Effector memory CD8-positive, alpha-beta T cell (primary cell): ENCODE measurements at regions not wholly inside any gene's neighbourhood (a gene's known extent, or its start where the extent isn't known, plus 50 kb on each side); places are given as distances from the start of the nearest gene placed in this dataset.

Experiments used
- ATAC-seq: fragments of 150-1000 bp; cut with Tn5 transposase; replicated peaks from 2 replicates; pipeline ENCODE4 v1.10.0; 2021; ENCODE audit warnings: mild to moderate bottlenecking, moderate library complexity
- DNase-seq, 3 experiments: peaks; one replicate each; pipeline ENCODE4 v3.0.0; 2021
- H3K27ac Mint-ChIP-seq, 2 donors: one replicate each; pipeline ENCODE4 v1.8.0; 2022; ENCODE audit warnings: mild to moderate bottlenecking in 2 of 2, mixed read lengths in 2 of 2, moderate library complexity in 2 of 2
- H3K27me3 Mint-ChIP-seq, 2 donors: one replicate each; pipeline ENCODE4 v1.8.0; 2022; ENCODE audit warnings: mixed read lengths in 2 of 2
- H3K36me3 Mint-ChIP-seq: one replicate; pipeline ENCODE4 v1.8.0; 2022; ENCODE audit warnings: mild to moderate bottlenecking, moderate library complexity, mixed read lengths; ENCODE audit not compliant: insufficient read depth
- H3K4me1 Mint-ChIP-seq, 2 donors: one replicate each; pipeline ENCODE4 v1.8.0; 2022; ENCODE audit warnings: low read depth in 2 of 2, mixed read lengths in 2 of 2
- H3K4me3 Mint-ChIP-seq, 2 donors: one replicate each; pipeline ENCODE4 v1.8.0; 2022; ENCODE audit warnings: mild to moderate bottlenecking in 2 of 2, mixed read lengths in 2 of 2, moderate library complexity in 2 of 2
- H3K9me3 Mint-ChIP-seq, 2 donors: one replicate each; pipeline ENCODE4 v1.8.0; 2022; ENCODE audit warnings: mixed read lengths in 2 of 2

DNA sequence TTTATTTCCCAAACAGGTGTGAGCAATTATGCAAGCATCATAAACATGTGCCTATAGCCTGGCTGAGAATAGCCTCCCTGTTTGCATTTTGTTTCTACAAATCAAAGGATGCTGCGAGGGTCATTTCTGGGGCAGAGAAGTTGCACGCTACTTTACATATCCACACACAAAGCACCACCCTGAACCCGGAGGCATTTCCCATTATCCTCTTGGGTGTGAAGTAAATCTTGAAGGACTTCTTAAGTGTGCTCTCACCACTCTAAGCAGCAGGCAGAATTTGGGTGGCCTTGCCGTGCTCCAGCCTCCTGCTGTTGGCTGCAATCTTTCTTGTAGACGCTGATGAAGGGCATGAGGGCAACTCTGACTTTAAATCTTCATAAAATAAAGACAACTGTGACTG lies 124.0 kb upstream of the TLE4 start:
- peaks cover 0 to 2% of the 10 kb centered on the region in 2 donors for H3K9me3 Mint-ChIP-seq
- DNase-seq: no peak
- H3K4me3 Mint-ChIP-seq: no peak overlapping the region
- H3K27me3 Mint-ChIP-seq: no peaks in the 10 kb centered on the region
- ATAC-seq: no peak
- H3K36me3 Mint-ChIP-seq: no peaks in the 10 kb centered on the region
- no peak overlapping the region for H3K27ac Mint-ChIP-seq
- no peaks in the 10 kb centered on the region for H3K4me1 Mint-ChIP-seq

DNA sequence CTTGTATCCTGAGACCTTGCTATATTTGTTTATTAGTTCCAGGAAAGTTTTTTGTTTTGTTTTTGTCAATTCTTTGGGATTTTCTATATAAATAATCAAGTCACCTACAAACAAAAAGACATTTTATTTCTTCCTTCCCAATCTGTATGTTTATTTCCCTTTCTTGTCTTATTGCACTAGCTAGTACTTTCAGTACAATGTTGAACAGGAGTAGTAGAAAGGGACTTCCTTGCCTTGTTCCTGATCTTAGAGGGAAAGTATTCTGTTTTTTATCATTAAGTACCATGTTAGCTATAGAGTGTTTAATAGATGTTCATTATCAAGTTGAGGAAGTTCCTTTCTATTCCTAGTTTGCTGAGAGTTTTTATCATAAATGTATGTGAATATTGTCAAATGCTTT lies 119.5 kb upstream of the TLE4 start:
- H3K36me3 Mint-ChIP-seq: no peaks in the 10 kb centered on the region
- no peak for ATAC-seq
- no peaks in the 10 kb centered on the region for H3K4me1 Mint-ChIP-seq
- peaks cover 0 to 2% of the 10 kb centered on the region in 2 donors for H3K9me3 Mint-ChIP-seq
- no peak overlapping the region for H3K4me3 Mint-ChIP-seq
- DNase-seq: no peak
- peaks cover under 1 to 11% of the 10 kb centered on the region in 2 donors for H3K27me3 Mint-ChIP-seq
- H3K27ac Mint-ChIP-seq: no peak overlapping the region

DNA sequence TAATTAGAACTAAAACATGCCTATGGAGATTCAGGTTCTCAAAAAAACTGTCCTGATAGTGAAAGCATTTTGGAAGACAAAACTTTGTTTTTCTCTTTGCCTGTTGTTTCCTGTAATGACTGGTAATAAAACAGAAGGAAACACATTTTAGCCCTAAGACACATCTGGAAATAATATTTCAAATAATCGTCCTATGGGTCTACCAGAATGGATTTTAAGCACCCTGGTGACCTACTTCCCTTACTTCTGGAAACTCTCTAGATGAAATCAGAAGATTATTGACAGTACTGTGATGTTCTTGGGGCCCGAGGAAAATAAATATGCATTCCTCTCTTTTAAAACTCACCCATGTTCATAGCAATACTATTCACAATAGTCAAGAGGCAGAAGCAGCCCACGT lies 110.1 kb upstream of the TLE4 start:
- no peaks in the 10 kb centered on the region for H3K36me3 Mint-ChIP-seq

DNA sequence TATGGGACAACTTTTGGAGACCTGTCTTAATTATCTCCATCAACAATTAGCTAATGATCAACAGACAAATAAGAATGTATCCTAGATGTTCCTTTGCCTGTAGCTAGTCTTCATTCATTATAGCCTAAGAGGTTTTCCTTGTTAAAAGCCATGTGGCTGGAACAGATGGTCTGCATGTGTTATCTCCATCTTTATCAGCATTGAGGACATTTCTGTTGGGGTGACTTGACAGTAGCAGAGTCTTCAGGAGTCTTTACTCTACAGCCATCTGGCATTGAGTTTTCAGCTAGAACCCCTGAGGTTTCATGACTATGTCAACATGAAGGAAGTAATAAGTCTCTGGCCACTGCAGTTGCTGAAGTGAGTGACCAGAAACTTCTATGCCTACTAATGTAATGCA lies 106.6 kb upstream of the TLE4 start:
- Mint-ChIP-seq H3K4me3 (no peak overlapping the region), H3K9me3 (no peaks in the 10 kb centered on the region)
- no peak for ATAC-seq

More for the DNA sequence above, 110.1 kb upstream of the TLE4 start:
- ATAC-seq: no peak
- no peak for DNase-seq
- Mint-ChIP-seq H3K27ac (no peak overlapping the region), H3K4me1 (no peaks in the 10 kb centered on the region), H3K27me3 (peaks cover 20 to 21% of the 10 kb centered on the region in 2 donors), H3K9me3 (no peaks in the 10 kb centered on the region), H3K4me3 (no peak overlapping the region)

DNA sequence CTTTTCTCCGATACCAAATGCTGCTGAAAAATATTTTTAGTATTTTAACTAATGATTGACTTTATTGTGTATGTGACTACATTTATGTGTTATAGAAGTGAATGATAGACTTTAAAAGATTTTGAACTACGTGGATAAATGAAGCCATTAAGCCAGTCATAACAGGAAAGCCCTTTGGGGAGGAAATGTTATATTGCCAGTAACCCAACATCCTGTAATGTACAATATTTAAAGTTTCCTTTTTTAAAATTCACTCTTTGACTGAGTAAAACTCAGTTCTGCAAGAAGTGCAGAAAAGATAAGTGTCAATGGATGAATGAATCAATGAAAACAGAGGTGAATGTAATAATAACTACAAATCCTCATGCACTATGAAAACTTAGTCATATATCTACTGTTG lies 102.6 kb upstream of the TLE4 start:
- Mint-ChIP-seq H3K27ac (no peak overlapping the region), H3K9me3 (no peaks in the 10 kb centered on the region), H3K4me1 (no peaks in the 10 kb centered on the region), H3K36me3 (no peaks in the 10 kb centered on the region), H3K4me3 (no peak overlapping the region), H3K27me3 (no peaks in the 10 kb centered on the region)
- ATAC-seq: no peak
- no peak for DNase-seq

More for the DNA sequence above, 106.6 kb upstream of the TLE4 start:
- Mint-ChIP-seq H3K36me3 (no peaks in the 10 kb centered on the region), H3K4me1 (no peaks in the 10 kb centered on the region), H3K27ac (no peak overlapping the region), H3K27me3 (no peaks in the 10 kb centered on the region)
- DNase-seq: no peak

DNA sequence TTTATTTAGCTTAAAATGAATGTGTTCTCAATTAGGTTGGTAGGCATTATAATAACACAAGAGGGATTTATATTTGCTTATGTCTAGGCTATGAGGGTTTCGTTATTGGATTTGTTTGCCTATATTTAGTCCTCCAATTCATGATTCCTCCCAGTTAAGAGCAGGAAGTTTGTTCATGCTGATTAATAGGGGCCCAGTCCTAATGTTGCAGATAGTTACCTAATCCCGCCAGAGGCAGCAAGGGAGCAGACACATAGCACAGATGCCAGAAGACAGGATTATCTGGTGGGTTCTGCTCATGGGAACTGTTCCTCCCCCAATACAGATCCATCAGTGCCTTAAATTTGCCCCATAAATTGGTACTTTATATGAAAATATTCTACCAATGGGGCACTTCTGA lies 100.8 kb upstream of the TLE4 start:
- H3K9me3 Mint-ChIP-seq: no peaks in the 10 kb centered on the region
- H3K4me3 Mint-ChIP-seq: no peak overlapping the region
- DNase-seq: no peak
- H3K27me3 Mint-ChIP-seq: no peaks in the 10 kb centered on the region
- no peak overlapping the region for H3K27ac Mint-ChIP-seq
- no peaks in the 10 kb centered on the region for H3K36me3 Mint-ChIP-seq
- no peak for ATAC-seq
- H3K4me1 Mint-ChIP-seq: no peaks in the 10 kb centered on the region

DNA sequence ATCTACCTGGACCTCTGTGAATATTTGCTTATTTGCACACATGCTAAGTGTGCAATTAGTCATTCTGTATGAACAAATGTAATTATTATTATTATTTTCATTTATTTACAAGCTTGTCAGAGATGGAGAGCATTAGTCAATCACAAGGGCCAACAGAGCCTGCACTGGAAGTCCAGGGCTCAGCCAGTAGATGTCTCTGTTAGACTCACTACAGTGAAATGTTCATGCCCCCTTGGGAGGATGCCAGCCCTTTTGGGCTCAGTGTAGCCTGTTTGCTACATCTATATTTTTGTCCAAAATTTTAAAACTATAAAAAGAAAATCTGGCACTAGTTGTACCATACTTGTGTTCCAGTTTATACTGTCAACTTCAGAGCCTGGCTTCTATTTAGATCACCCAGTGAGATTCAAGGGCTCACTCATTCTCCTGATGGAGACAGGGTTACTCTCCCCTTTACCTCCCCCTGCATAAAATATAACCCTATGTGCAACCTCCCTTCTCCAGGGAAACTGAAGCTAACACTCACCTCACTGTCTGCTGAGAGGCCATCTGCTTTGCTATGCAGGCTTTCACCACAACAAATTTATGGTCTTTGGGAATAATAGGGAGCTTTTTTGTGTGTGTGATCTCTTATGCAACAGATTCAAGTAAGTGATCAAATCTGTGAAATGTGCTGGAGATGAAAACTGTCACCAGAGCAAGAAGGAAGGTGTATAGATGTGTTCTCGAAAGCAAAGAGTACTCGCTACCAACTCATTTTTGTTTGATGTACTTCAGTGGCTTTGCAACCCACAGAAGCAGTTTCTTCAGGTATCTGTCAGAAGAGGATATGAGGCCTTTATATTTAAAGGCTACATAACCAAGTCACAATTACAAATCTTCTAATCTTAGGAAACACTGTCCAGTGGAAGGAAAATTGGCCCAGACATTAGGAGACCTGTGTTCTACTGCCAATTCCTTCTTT lies 99.9 kb upstream of the TLE4 start:
- Mint-ChIP-seq H3K27me3 (no peaks in the 10 kb centered on the region), H3K27ac (no peak overlapping the region), H3K4me1 (no peaks in the 10 kb centered on the region), H3K9me3 (no peaks in the 10 kb centered on the region), H3K36me3 (no peaks in the 10 kb centered on the region), H3K4me3 (no peak overlapping the region)
- DNase-seq (peak in 1 of 3 experiments; percentile 2), ATAC-seq (peak; percentile 39)

DNA sequence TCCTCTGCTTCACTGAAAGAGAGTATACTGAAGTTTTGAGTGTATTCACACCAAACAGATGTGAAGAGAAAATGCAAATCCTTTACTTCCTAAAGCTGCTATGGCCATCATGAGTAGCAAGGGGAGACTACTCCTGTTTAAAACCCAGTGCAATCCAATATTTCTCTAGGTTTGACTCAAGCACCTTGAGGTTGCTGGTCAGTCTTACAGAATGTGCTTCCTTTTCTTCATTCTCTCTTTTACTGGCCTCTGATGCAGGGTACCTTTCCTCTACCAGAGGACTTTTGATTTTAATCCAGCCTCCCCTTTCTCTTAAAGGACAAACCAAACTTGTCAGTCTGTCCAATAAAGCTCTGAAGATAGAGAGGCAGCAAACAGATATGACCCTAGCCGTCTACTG lies 98.1 kb upstream of the TLE4 start:
- peaks cover 2 to 4% of the 10 kb centered on the region in 2 donors for H3K4me1 Mint-ChIP-seq

DNA sequence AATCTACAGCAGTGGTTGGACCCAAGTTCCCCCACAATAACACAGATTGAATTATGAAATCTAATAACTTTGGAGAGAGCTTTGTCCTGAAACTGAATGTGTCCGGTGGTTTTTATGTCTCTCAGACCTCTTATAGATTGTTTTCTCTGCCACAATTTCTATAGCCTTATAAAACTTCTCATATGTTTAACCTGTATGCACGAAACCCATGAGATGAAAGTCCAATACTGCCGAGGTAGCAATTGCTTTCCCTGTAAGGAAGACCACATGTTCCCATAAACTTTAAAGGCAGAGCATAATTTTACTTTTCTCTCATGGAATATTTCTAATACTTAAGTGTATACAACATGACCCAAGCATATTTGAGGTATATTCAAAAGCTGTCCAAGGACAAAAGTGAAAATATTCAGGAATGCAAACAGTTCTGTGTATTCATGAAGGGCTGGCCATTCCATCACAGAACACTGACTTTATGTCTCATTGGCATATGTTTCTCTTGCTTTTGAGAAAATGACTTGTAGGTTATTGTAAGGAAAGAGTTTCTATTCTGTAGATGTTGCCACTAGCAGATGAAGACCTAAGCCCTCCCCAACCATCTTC lies 94.4 kb upstream of the TLE4 start:
- H3K4me1 Mint-ChIP-seq: peaks cover 2 to 4% of the 10 kb centered on the region in 2 donors
- H3K27me3 Mint-ChIP-seq: no peaks in the 10 kb centered on the region
- no peaks in the 10 kb centered on the region for H3K36me3 Mint-ChIP-seq
- H3K9me3 Mint-ChIP-seq: no peaks in the 10 kb centered on the region
- DNase-seq (no peak), ATAC-seq (no peak)
- H3K27ac Mint-ChIP-seq: peak overlapping the region in 1 of 2 donors; percentile 26
- no peak overlapping the region for H3K4me3 Mint-ChIP-seq

More for the DNA sequence above, 98.1 kb upstream of the TLE4 start:
- no peaks in the 10 kb centered on the region for H3K9me3 Mint-ChIP-seq
- H3K27me3 Mint-ChIP-seq: no peaks in the 10 kb centered on the region
- H3K27ac Mint-ChIP-seq: no peak overlapping the region
- no peak for ATAC-seq
- H3K36me3 Mint-ChIP-seq: no peaks in the 10 kb centered on the region
- no peak for DNase-seq
- no peak overlapping the region for H3K4me3 Mint-ChIP-seq

DNA sequence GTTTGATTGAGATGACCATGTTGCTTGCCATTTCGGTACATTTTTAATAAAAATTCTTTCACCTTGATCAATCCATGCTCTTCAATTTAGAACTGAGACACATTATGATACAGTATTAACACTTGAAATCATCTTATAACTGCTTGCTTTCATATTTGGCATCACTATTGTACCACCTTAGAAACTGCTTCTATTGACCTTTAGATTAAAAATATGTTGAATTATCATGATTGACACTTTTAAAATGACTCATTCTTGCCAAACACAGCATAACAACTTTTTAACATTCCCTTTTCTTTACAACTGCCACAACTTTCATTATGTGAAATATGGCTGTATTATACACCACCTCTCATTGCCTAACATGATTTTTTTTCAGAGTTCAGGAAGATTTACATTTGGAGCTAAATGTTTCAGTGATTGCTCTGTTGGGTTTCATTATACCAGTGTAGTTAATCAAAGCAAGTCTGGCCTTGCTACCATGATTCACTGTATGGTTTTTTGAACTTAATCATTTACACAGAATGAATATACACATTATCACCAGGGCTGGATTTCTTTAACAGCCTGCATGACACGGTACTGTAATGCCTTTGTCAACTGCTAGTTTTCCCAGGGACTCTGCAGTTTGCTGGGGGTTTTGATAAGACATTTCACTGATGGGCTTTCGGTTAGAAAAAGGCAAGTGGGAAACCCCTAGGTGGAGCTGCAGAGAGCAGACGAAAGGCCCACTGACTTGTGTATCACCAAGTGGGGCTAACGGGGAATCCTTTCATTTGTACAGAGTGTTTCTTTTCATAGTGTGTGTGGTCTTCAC lies 93.6 kb upstream of the TLE4 start:
- ATAC-seq (peak; percentile 49), DNase-seq (peak in 2 of 3 experiments; percentile 7 to 24)
- H3K4me1 Mint-ChIP-seq: peaks cover 2 to 4% of the 10 kb centered on the region in 2 donors
- H3K4me3 Mint-ChIP-seq: no peak overlapping the region
- no peaks in the 10 kb centered on the region for H3K27me3 Mint-ChIP-seq
- no peaks in the 10 kb centered on the region for H3K36me3 Mint-ChIP-seq
- peak overlapping the region in 1 of 2 donors; percentile 26 for H3K27ac Mint-ChIP-seq
- no peaks in the 10 kb centered on the region for H3K9me3 Mint-ChIP-seq

DNA sequence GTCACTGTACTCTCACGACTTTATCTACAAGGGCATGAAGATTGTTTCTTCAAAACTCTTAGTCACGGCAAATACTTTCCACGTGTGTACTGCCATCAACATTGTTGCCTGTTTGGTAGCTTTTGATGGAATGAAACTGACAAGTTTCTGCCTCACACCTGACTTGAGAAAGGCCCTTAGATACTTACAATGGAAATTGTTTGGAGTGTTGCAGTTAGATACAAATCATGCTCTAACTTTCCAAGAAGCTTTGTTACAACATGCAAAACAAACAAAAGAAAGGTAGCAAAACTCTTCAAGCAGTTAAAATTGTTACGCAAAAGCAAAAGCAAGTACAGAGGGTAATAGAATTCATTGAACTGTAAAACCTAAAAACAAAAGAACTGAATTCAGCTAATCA lies 91.1 kb upstream of the TLE4 start:
- no peak overlapping the region for H3K4me3 Mint-ChIP-seq

DNA sequence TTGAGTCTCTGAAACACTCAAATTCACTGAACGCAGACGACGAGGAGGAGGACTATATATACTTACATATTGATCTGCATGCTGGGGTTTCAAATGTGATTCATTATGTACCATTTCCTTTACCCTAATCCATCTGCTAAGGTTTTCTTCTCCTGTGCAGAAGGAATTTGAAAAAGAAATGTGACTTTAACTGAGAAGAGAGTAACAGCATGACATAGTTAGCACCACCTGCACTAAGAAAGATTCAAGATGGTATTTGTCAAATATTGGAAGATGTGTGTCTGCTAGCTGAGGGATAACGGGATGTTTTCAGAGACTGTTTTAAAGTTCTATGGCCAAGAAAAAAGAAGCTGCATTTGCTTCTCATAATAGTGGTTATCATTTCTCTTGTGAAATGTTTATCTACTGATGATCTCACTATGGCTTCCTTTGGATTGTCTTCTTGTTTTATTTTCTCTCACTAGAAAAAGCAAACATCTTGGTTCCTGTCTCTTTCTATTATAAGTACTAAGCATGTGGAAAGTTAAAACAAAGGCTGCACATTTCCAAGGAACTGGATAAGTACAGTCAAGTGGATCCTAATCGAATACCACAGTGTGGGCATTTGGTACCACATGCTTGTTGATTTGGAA lies 89.8 kb upstream of the TLE4 start:
- Mint-ChIP-seq H3K27me3 (no peaks in the 10 kb centered on the region), H3K36me3 (peaks cover 2% of the 10 kb centered on the region), H3K4me3 (no peak overlapping the region), H3K4me1 (peaks cover 2 to 4% of the 10 kb centered on the region in 2 donors), H3K27ac (no peak overlapping the region), H3K9me3 (no peaks in the 10 kb centered on the region)
- ATAC-seq (no peak), DNase-seq (no peak)

More for the DNA sequence above, 91.1 kb upstream of the TLE4 start:
- H3K9me3 Mint-ChIP-seq: no peaks in the 10 kb centered on the region
- H3K36me3 Mint-ChIP-seq: peaks cover 2% of the 10 kb centered on the region
- ATAC-seq (no peak), DNase-seq (no peak)
- H3K27me3 Mint-ChIP-seq: no peaks in the 10 kb centered on the region
- H3K4me1 Mint-ChIP-seq: peaks cover 2 to 4% of the 10 kb centered on the region in 2 donors
- no peak overlapping the region for H3K27ac Mint-ChIP-seq

DNA sequence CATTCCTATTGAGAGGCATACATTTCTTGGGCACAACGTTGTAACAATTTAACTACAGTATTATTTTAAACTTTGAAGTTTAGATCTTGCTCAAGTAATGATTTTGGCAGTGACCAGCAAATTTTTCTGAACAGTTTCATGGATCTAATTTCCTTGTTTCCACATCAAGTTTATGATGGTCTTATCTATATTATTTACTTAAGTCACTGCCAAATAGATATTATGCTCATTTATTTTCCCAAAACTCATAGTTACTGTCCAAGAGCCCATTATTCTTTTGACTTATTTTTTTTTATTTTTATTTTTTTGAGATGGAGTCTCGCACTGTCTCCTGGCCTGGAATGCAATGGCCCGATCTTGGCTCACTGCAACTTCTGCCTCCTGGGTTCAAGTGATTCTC lies 86.5 kb upstream of the TLE4 start:
- no peak overlapping the region for H3K27ac Mint-ChIP-seq
- peaks cover 2% of the 10 kb centered on the region for H3K36me3 Mint-ChIP-seq
- no peak for ATAC-seq
- peaks cover 0 to 9% of the 10 kb centered on the region in 2 donors for H3K27me3 Mint-ChIP-seq
- no peaks in the 10 kb centered on the region for H3K4me1 Mint-ChIP-seq
- H3K9me3 Mint-ChIP-seq: no peaks in the 10 kb centered on the region
- no peak for DNase-seq
- H3K4me3 Mint-ChIP-seq: no peak overlapping the region
